Keratinocyte (primary cell): ENCODE measurements at regions not wholly inside any gene's neighbourhood (a gene's known extent, or its start where the extent isn't known, plus 50 kb on each side); places are given as distances from the start of the nearest gene placed in this dataset.

Source experiments
- DNase-seq: peaks from one replicate; pipeline ENCODE4 v3.0.0-alpha.2; 2011; ENCODE audit warnings: low read depth, missing footprints, low spot score
- FAIRE-seq: peaks from 2 replicates; lab custom pipeline; 2011; peaks lifted over from hg19 to GRCh38; lab: Jason Lieb, UNC
- H2AFZ ChIP-seq: 2 replicates; pipeline ENCODE4 v1.6.0; 2012; ENCODE audit warnings: low read length, control low read depth, inconsistent platforms; ENCODE audit not compliant: control insufficient read depth
- H3K27ac ChIP-seq: 2 replicates; pipeline ENCODE4 v1.5.1; 2011; ENCODE audit warnings: low read length; ENCODE audit not compliant: control insufficient read depth, insufficient read depth
- H3K27me3 ChIP-seq: 3 replicates; pipeline ENCODE4 v1.6.0; 2011; ENCODE audit warnings: low read length; ENCODE audit not compliant: control insufficient read depth, insufficient read depth; ENCODE audit errors: extremely low read depth
- H3K36me3 ChIP-seq, 2 experiments: 2 replicates in 1 of 2; 3 replicates in 1 of 2; pipeline ENCODE4 v1.5.1; 2011; ENCODE audit warnings: low read length in 2 of 2, mild to moderate bottlenecking in 1 of 2; ENCODE audit not compliant: control insufficient read depth in 2 of 2, insufficient read depth in 2 of 2; ENCODE audit errors: extremely low read depth in 1 of 2
- H3K4me1 ChIP-seq: 3 replicates; pipeline ENCODE4 v1.5.1; 2011; ENCODE audit warnings: low read length; ENCODE audit not compliant: control insufficient read depth, insufficient read depth; ENCODE audit errors: extremely low read depth
- H3K4me2 ChIP-seq: 3 replicates; pipeline ENCODE4 v1.6.0; 2011; ENCODE audit warnings: low read depth, low read length; ENCODE audit not compliant: control insufficient read depth, insufficient read depth; ENCODE audit errors: extremely low read depth
- H3K4me3 ChIP-seq, 3 experiments: fragments of 200-600 bp in 1 of 3; sonication (generic) in 1 of 3; 2 replicates in 2 of 3; 3 replicates in 1 of 3; pipeline ENCODE4 v1.5.1; 2011 to 2016; ENCODE audit warnings: low read length in 3 of 3, mild to moderate bottlenecking in 3 of 3, control low read depth in 2 of 3, inconsistent platforms in 1 of 3, low read depth in 1 of 3, mixed read lengths in 1 of 3, mixed run types in 1 of 3, moderate library complexity in 1 of 3; ENCODE audit not compliant: control insufficient read depth in 2 of 3, insufficient read depth in 2 of 3; ENCODE audit errors: extremely low read depth in 1 of 3
- H3K79me2 ChIP-seq: 2 replicates; pipeline ENCODE4 v1.6.0; 2012; ENCODE audit warnings: low read length; ENCODE audit not compliant: control insufficient read depth, insufficient read depth
- H3K9ac ChIP-seq: 3 replicates; pipeline ENCODE4 v1.6.0; 2011; ENCODE audit warnings: low read length; ENCODE audit not compliant: control insufficient read depth, insufficient read depth; ENCODE audit errors: extremely low read depth
- H3K9me1 ChIP-seq: 3 replicates; pipeline ENCODE4 v1.6.0; 2011; ENCODE audit warnings: low read length; ENCODE audit not compliant: control insufficient read depth, insufficient read depth; ENCODE audit errors: extremely low read depth
- H3K9me3 ChIP-seq: 2 replicates; pipeline ENCODE4 v1.5.1; 2012; ENCODE audit warnings: low read depth, low read length; ENCODE audit not compliant: control insufficient read depth
- H4K20me1 ChIP-seq: 3 replicates; pipeline ENCODE4 v1.6.0; 2011; ENCODE audit warnings: low read length; ENCODE audit not compliant: control insufficient read depth, insufficient read depth; ENCODE audit errors: extremely low read depth
- CTCF ChIP-seq, 3 experiments: IDR thresholded peaks in 1 of 3; conservative IDR thresholded peaks in 1 of 3; optimal IDR thresholded peaks in 1 of 3; 2 replicates in 2 of 3; 3 replicates in 1 of 3; pipeline versions ENCODE3 to v1.5.1; 2011; ENCODE audit warnings: low read length in 3 of 3, mild to moderate bottlenecking in 3 of 3, moderate library complexity in 2 of 3, control low read depth in 1 of 3, inconsistent platforms in 1 of 3; ENCODE audit not compliant: insufficient read depth in 2 of 3; ENCODE audit errors: extremely low read depth in 1 of 3
- EZH2 ChIP-seq: IDR thresholded peaks from one replicate; pipeline ENCODE4 v1.6.1; 2012; ENCODE audit warnings: inconsistent platforms, mild to moderate bottlenecking, low read length, moderate library complexity
- dilution Hi-C: fragments of 300-500 bp; cut with MboI; formaldehyde crosslinking; loops from one replicate; pipeline ENCODE4 v1.7.0; 2020; ENCODE audit warnings: low sequenced_read_pairs; ENCODE audit not compliant: extremely low pct_ligation_motif_present

- Histone ChIP-seq H3K27ac (peak overlapping the region; percentile 46), H3K4me2 (peak overlapping the region; percentile 54), H3K4me1 (peaks cover 46% of the 10 kb centered on the region), H3K36me3 (no peaks in the 10 kb centered on the region), H3K4me3 (no peak overlapping the region), H3K79me2 (no peaks in the 10 kb centered on the region), H3K9me1 (no peaks in the 10 kb centered on the region), H2AFZ (peak overlapping the region; percentile 75), H3K9ac (peak overlapping the region; percentile 52), H4K20me1 (no peaks in the 10 kb centered on the region), H3K27me3 (no peaks in the 10 kb centered on the region), H3K9me3 (no peaks in the 10 kb centered on the region)
- no peak for TF ChIP-seq CTCF (optimal IDR thresholded peaks at IDR 0.05 in 1 of 3, IDR thresholded peaks at IDR 0.05 in 1 of 3, conservative IDR thresholded peaks at IDR 0.05 in 1 of 3; ENCODE audit: extremely low read depth in 1 of 3, insufficient read depth in 2 of 3, low read length in 3 of 3)
- no peak for TF ChIP-seq EZH2
- FAIRE-seq (no peak), DNase-seq (no peak)
- dilution Hi-C loops = no loop called here
Observed at GRCh38 chr21:43343992-43344886, 82.7 kb downstream of the SIK1 start.

GRCh38 chr21:43343095-43343991 lies 83.6 kb downstream of the SIK1 start:
- Histone ChIP-seq H3K4me3 (no peak overlapping the region), H3K79me2 (no peaks in the 10 kb centered on the region), H3K27me3 (no peaks in the 10 kb centered on the region), H2AFZ (peak overlapping the region; percentile 49), H3K4me1 (peaks cover 38% of the 10 kb centered on the region), H3K9me3 (no peaks in the 10 kb centered on the region), H3K4me2 (no peak overlapping the region), H3K36me3 (no peaks in the 10 kb centered on the region), H3K9ac (peak overlapping the region; percentile 18), H3K9me1 (no peaks in the 10 kb centered on the region), H3K27ac (no peak overlapping the region), H4K20me1 (no peaks in the 10 kb centered on the region)
- dilution Hi-C loops = no loop called here
- TF ChIP-seq EZH2 (no peak), CTCF (optimal IDR thresholded peaks at IDR 0.05 in 1 of 3, IDR thresholded peaks at IDR 0.05 in 1 of 3, conservative IDR thresholded peaks at IDR 0.05 in 1 of 3; ENCODE audit: extremely low read depth in 1 of 3, insufficient read depth in 2 of 3, low read length in 3 of 3) (no peak)
- FAIRE-seq (no peak), DNase-seq (no peak)
